Hepatocyte (in vitro differentiated cells): ENCODE measurements at regions not wholly inside any gene's neighbourhood (a gene's known extent, or its start where the extent isn't known, plus 50 kb on each side); places are given as distances from the start of the nearest gene placed in this dataset.

Experiments used
- DNase-seq: peaks from one replicate; pipeline ENCODE4 v3.0.0-alpha.2; 2016; ENCODE audit warnings: low spot score
- H2AFZ ChIP-seq: fragments of 200-600 bp; sonication (generic); 2 replicates; pipeline ENCODE4 v1.6.0; 2016; ENCODE audit warnings: antibody characterized with exemption, mild to moderate bottlenecking
- H3K27ac ChIP-seq: fragments of 200-600 bp; sonication (generic); 2 replicates; pipeline ENCODE4 v1.5.1; 2016; ENCODE audit warnings: mild to moderate bottlenecking
- H3K27me3 ChIP-seq: fragments of 200-600 bp; sonication (generic); 2 replicates; pipeline ENCODE4 v1.6.1; 2016
- H3K36me3 ChIP-seq: fragments of 200-600 bp; sonication (generic); replicated peaks from 2 replicates; pipeline ENCODE4 v1.5.1; 2016; ENCODE audit warnings: low read depth; ENCODE audit not compliant: insufficient read depth
- H3K4me1 ChIP-seq: fragments of 200-600 bp; sonication (generic); 2 replicates; pipeline ENCODE4 v1.5.1; 2016; ENCODE audit warnings: mild to moderate bottlenecking, moderate library complexity; ENCODE audit not compliant: insufficient read depth
- H3K4me2 ChIP-seq: fragments of 200-600 bp; sonication (generic); 2 replicates; pipeline ENCODE4 v1.6.0; 2016
- H3K4me3 ChIP-seq: fragments of 200-600 bp; sonication (generic); 2 replicates; pipeline ENCODE4 v1.5.1; 2016; ENCODE audit warnings: mild to moderate bottlenecking
- H3K79me2 ChIP-seq: fragments of 200-600 bp; sonication (generic); 2 replicates; pipeline ENCODE4 v1.6.0; 2017; ENCODE audit warnings: mild to moderate bottlenecking
- H3K9me2 ChIP-seq: fragments of 200-600 bp; sonication (generic); replicated peaks from 2 replicates; pipeline ENCODE4 v1.6.0; 2017; ENCODE audit warnings: mild to moderate bottlenecking; ENCODE audit not compliant: insufficient read depth
- H3K9me3 ChIP-seq: fragments of 200-600 bp; sonication (generic); 2 replicates; pipeline ENCODE4 v1.5.1; 2016; ENCODE audit warnings: low read depth, mild to moderate bottlenecking
- H4K20me1 ChIP-seq: fragments of 200-600 bp; sonication (generic); 2 replicates; pipeline ENCODE4 v1.6.0; 2016; ENCODE audit warnings: mild to moderate bottlenecking; ENCODE audit not compliant: insufficient read depth, poor library complexity, severe bottlenecking
- EZH2 ChIP-seq: fragments of 200-600 bp; sonication (generic); IDR thresholded peaks from 2 replicates; pipeline ENCODE4 v1.6.1; 2016; ENCODE audit warnings: antibody characterized with exemption, mild to moderate bottlenecking, borderline replicate concordance
- EZH2phosphoT487 ChIP-seq: fragments of 200-600 bp; sonication (generic); IDR thresholded peaks from one replicate; pipeline ENCODE4 v1.6.1; 2018; ENCODE audit warnings: antibody characterized with exemption, mild to moderate bottlenecking, low read depth, moderate library complexity; ENCODE audit not compliant: unreplicated experiment, severe bottlenecking
- WGBS: methylation state at CpG from one replicate; pipeline ENCODE4 v1.1.6; 2016; ENCODE audit warnings: low lambda C conversion rate; ENCODE audit errors: missing lambda C conversion rate; 5-methylcytosine and 5-hydroxymethylcytosine counted together
- TF ChIP-seq, protein P1 (sequence below): fragments of 200-600 bp; sonication (generic); IDR thresholded peaks from 2 replicates; pipeline ENCODE4 v1.5.1; 2016; ENCODE audit warnings: antibody characterized with exemption, mild to moderate bottlenecking; ENCODE audit not compliant: poor library complexity

- no peaks in the 10 kb centered on the region for H3K4me1 ChIP-seq
- WGBS, result 74% methylated on average over 5 of the region's 5 CpGs
- no peaks in the 10 kb centered on the region for H3K27me3 ChIP-seq
- H3K27ac ChIP-seq, result no peak overlapping the region
- no peaks in the 10 kb centered on the region for H3K79me2 ChIP-seq
- TF ChIP-seq, protein P1, sequence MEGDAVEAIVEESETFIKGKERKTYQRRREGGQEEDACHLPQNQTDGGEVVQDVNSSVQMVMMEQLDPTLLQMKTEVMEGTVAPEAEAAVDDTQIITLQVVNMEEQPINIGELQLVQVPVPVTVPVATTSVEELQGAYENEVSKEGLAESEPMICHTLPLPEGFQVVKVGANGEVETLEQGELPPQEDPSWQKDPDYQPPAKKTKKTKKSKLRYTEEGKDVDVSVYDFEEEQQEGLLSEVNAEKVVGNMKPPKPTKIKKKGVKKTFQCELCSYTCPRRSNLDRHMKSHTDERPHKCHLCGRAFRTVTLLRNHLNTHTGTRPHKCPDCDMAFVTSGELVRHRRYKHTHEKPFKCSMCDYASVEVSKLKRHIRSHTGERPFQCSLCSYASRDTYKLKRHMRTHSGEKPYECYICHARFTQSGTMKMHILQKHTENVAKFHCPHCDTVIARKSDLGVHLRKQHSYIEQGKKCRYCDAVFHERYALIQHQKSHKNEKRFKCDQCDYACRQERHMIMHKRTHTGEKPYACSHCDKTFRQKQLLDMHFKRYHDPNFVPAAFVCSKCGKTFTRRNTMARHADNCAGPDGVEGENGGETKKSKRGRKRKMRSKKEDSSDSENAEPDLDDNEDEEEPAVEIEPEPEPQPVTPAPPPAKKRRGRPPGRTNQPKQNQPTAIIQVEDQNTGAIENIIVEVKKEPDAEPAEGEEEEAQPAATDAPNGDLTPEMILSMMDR, result no peak
- TF ChIP-seq EZH2 (no peak), EZH2phosphoT487 (no peak)
- no peak overlapping the region for H2AFZ ChIP-seq
- H3K4me3 ChIP-seq, result no peak overlapping the region
- H4K20me1 ChIP-seq, result no peaks in the 10 kb centered on the region
- DNase-seq, result no peak
- no peak overlapping the region for H3K4me2 ChIP-seq
- H3K9me2 ChIP-seq, result no peaks in the 10 kb centered on the region
- no peaks in the 10 kb centered on the region for H3K9me3 ChIP-seq
- H3K36me3 ChIP-seq, result no peaks in the 10 kb centered on the region
These were observed 1074.0 kb upstream of the LCORL start for GRCh38 chr4:19095491-19096046.

GRCh38 chr4:19093951-19094350 is 1072.4 kb upstream of the LCORL start:
- WGBS, result 39% methylated on average over 2 of the region's 2 CpGs
- no peaks in the 10 kb centered on the region for H3K36me3 ChIP-seq
- no peak overlapping the region for H2AFZ ChIP-seq
- no peak overlapping the region for H3K4me2 ChIP-seq
- no peaks in the 10 kb centered on the region for H3K9me2 ChIP-seq
- TF ChIP-seq, protein P1, result no peak
- TF ChIP-seq EZH2 (no peak), EZH2phosphoT487 (no peak)
- no peaks in the 10 kb centered on the region for H3K9me3 ChIP-seq
- H3K27ac ChIP-seq, result no peak overlapping the region
- H3K27me3 ChIP-seq, result no peaks in the 10 kb centered on the region
- no peaks in the 10 kb centered on the region for H4K20me1 ChIP-seq
- H3K4me3 ChIP-seq, result no peak overlapping the region
- no peaks in the 10 kb centered on the region for H3K4me1 ChIP-seq
- no peak for DNase-seq
- H3K79me2 ChIP-seq, result no peaks in the 10 kb centered on the region

GRCh38 chr4:19092797-19093196 is 1071.2 kb upstream of the LCORL start:
- no peaks in the 10 kb centered on the region for H3K27me3 ChIP-seq
- H3K36me3 ChIP-seq, result no peaks in the 10 kb centered on the region
- H3K4me1 ChIP-seq, result no peaks in the 10 kb centered on the region
- no peaks in the 10 kb centered on the region for H4K20me1 ChIP-seq
- H2AFZ ChIP-seq, result no peak overlapping the region
- H3K27ac ChIP-seq, result no peak overlapping the region
- H3K4me2 ChIP-seq, result no peak overlapping the region
- no peaks in the 10 kb centered on the region for H3K9me2 ChIP-seq
- no peak overlapping the region for H3K4me3 ChIP-seq
- no peak for TF ChIP-seq EZH2
- TF ChIP-seq, protein P1, result no peak
- TF ChIP-seq EZH2phosphoT487, result no peak
- DNase-seq, result no peak
- H3K9me3 ChIP-seq, result no peaks in the 10 kb centered on the region
- no peaks in the 10 kb centered on the region for H3K79me2 ChIP-seq

DNA sequence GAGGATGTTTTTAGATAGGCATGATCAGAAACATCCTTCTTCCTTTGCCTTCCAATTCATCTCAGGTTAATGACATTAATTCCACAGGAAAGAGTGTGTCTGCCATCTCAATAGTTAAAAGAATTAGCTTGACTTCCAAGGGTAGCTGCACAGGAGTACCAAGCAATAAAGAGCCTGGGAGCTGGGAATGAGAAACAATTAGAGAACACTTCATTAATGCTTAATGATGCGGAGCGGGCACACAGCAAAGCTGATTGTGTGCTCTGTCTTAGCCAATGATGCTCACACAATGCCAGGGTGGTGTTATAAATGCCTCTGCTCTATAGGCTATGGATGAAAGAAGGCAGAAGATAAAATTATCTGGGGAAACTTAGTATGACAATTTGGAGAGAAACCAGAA is 1052.5 kb upstream of the LCORL start:
- Histone ChIP-seq H3K9me3 (no peaks in the 10 kb centered on the region), H4K20me1 (no peaks in the 10 kb centered on the region), H3K79me2 (no peaks in the 10 kb centered on the region), H3K36me3 (no peaks in the 10 kb centered on the region), H3K27ac (no peak overlapping the region), H3K4me2 (no peak overlapping the region), H3K9me2 (no peaks in the 10 kb centered on the region), H2AFZ (no peak overlapping the region), H3K4me3 (no peak overlapping the region), H3K27me3 (no peaks in the 10 kb centered on the region), H3K4me1 (no peaks in the 10 kb centered on the region)
- no peak for DNase-seq
- WGBS, result 92% methylated on average over 2 of the region's 2 CpGs
- TF ChIP-seq, protein P1, result no peak
